Immature natural killer cell (primary cell): ENCODE measurements at regions not wholly inside any gene's neighbourhood (a gene's known extent, or its start where the extent isn't known, plus 50 kb on each side); places are given as distances from the start of the nearest gene placed in this dataset.

Experiments used
- DNase-seq, 3 donors: peaks; one replicate each; pipeline ENCODE4 v3.0.0; 2022; ENCODE audit warnings: mixed read lengths in 1 of 3
- H3K27ac Mint-ChIP-seq, 6 donors: one replicate each; pipeline ENCODE4 v1.8.0; 2020; ENCODE audit warnings: mixed read lengths in 6 of 6, mild to moderate bottlenecking in 5 of 6, inconsistent platforms in 4 of 6, moderate library complexity in 3 of 6
- H3K27me3 Mint-ChIP-seq, 3 donors: one replicate each; pipeline ENCODE4 v1.8.0; 2020 to 2021; ENCODE audit warnings: low read depth in 3 of 3, mild to moderate bottlenecking in 3 of 3, mixed read lengths in 3 of 3, moderate library complexity in 3 of 3, inconsistent platforms in 1 of 3
- H3K36me3 Mint-ChIP-seq, 3 donors: one replicate each; pipeline ENCODE4 v1.8.0; 2020; ENCODE audit warnings: mixed read lengths in 3 of 3, inconsistent platforms in 2 of 3, mild to moderate bottlenecking in 2 of 3
- H3K4me1 Mint-ChIP-seq, 2 donors: one replicate each; pipeline ENCODE4 v1.8.0; 2020; ENCODE audit warnings: inconsistent platforms in 2 of 2, mild to moderate bottlenecking in 2 of 2, mixed read lengths in 2 of 2, moderate library complexity in 1 of 2
- H3K4me3 Mint-ChIP-seq, 5 donors: one replicate each; pipeline ENCODE4 v1.8.0; 2020; ENCODE audit warnings: mild to moderate bottlenecking in 5 of 5, mixed read lengths in 5 of 5, inconsistent platforms in 3 of 5, moderate library complexity in 3 of 5
- H3K9me3 Mint-ChIP-seq, 6 donors: one replicate each; pipeline ENCODE4 v1.8.0; 2020; ENCODE audit warnings: mild to moderate bottlenecking in 6 of 6, mixed read lengths in 6 of 6, inconsistent platforms in 4 of 6, moderate library complexity in 3 of 6

GRCh38 chr14:30252783-30253674 is 305.9 kb upstream of the G2E3 start:
- H3K4me3 Mint-ChIP-seq, result no peak overlapping the region
- H3K27me3 Mint-ChIP-seq, result peaks cover 0 to 3% (median 2%) of the 10 kb centered on the region in 3 donors
- no peaks in the 10 kb centered on the region for H3K36me3 Mint-ChIP-seq
- peaks cover 8 to 26% (median 16%) of the 10 kb centered on the region in 6 donors for H3K9me3 Mint-ChIP-seq
- no peak overlapping the region for H3K27ac Mint-ChIP-seq
- no peaks in the 10 kb centered on the region for H3K4me1 Mint-ChIP-seq
- no peak for DNase-seq

GRCh38 chr14:30256627-30257026 is 302.3 kb upstream of the G2E3 start:
- peaks cover 8 to 39% (median 16%) of the 10 kb centered on the region in 6 donors for H3K9me3 Mint-ChIP-seq
- H3K4me1 Mint-ChIP-seq, result no peaks in the 10 kb centered on the region
- peaks cover 0 to 2% (median 2%) of the 10 kb centered on the region in 3 donors for H3K27me3 Mint-ChIP-seq
- no peaks in the 10 kb centered on the region for H3K36me3 Mint-ChIP-seq
- H3K4me3 Mint-ChIP-seq, result no peak overlapping the region
- H3K27ac Mint-ChIP-seq, result no peak overlapping the region
- DNase-seq, result no peak

- no peak for DNase-seq
- peaks cover 0 to 2% (median 2%) of the 10 kb centered on the region in 3 donors for H3K27me3 Mint-ChIP-seq
Observed at GRCh38 chr14:30257946-30258661, 300.9 kb upstream of the G2E3 start.

GRCh38 chr14:30260833-30261607 is 297.9 kb upstream of the G2E3 start:
- Mint-ChIP-seq H3K9me3 (peaks cover 2 to 31% (median 12%) of the 10 kb centered on the region in 6 donors), H3K4me1 (no peaks in the 10 kb centered on the region), H3K27ac (no peak overlapping the region), H3K36me3 (no peaks in the 10 kb centered on the region), H3K27me3 (peaks cover 0 to 5% (median 1%) of the 10 kb centered on the region in 3 donors), H3K4me3 (no peak overlapping the region)
- DNase-seq, result no peak

More at GRCh38 chr14:30257946-30258661, 300.9 kb upstream of the G2E3 start:
- no peak overlapping the region for H3K27ac Mint-ChIP-seq
- H3K4me1 Mint-ChIP-seq, result no peaks in the 10 kb centered on the region
- no peak overlapping the region for H3K4me3 Mint-ChIP-seq
- H3K9me3 Mint-ChIP-seq, result peaks cover 5 to 39% (median 16%) of the 10 kb centered on the region in 6 donors
- no peaks in the 10 kb centered on the region for H3K36me3 Mint-ChIP-seq

- Mint-ChIP-seq H3K9me3 (peaks cover 0 to 18% (median 4%) of the 10 kb centered on the region in 6 donors), H3K4me1 (no peaks in the 10 kb centered on the region), H3K27ac (no peak overlapping the region), H3K4me3 (no peak overlapping the region), H3K36me3 (no peaks in the 10 kb centered on the region), H3K27me3 (peaks cover 0 to 5% (median 0%) of the 10 kb centered on the region in 3 donors)
- no peak for DNase-seq
Observed at GRCh38 chr14:30264161-30264560, 294.8 kb upstream of the G2E3 start.

GRCh38 chr14:30266290-30266689 is 292.7 kb upstream of the G2E3 start:
- peaks cover 0 to 11% (median 3%) of the 10 kb centered on the region in 6 donors for H3K9me3 Mint-ChIP-seq
- no peak overlapping the region for H3K4me3 Mint-ChIP-seq
- H3K4me1 Mint-ChIP-seq, result peaks cover 0 to 5% of the 10 kb centered on the region in 2 donors
- no peak for DNase-seq
- peaks cover 0 to 3% (median 0%) of the 10 kb centered on the region in 3 donors for H3K36me3 Mint-ChIP-seq
- H3K27ac Mint-ChIP-seq, result no peak overlapping the region
- peaks cover 0 to 5% (median 0%) of the 10 kb centered on the region in 3 donors for H3K27me3 Mint-ChIP-seq

- Mint-ChIP-seq H3K4me1 (peaks cover 0 to 5% of the 10 kb centered on the region in 2 donors), H3K27me3 (peaks cover 0 to 5% (median 0%) of the 10 kb centered on the region in 3 donors), H3K27ac (no peak overlapping the region), H3K4me3 (no peak overlapping the region), H3K36me3 (peaks cover 0 to 3% (median 0%) of the 10 kb centered on the region in 3 donors), H3K9me3 (peaks cover 0 to 8% (median 3%) of the 10 kb centered on the region in 6 donors)
- DNase-seq, result no peak
Observed at GRCh38 chr14:30267141-30267540, 291.8 kb upstream of the G2E3 start.

GRCh38 chr14:30270200-30271161 is 288.5 kb upstream of the G2E3 start:
- Mint-ChIP-seq H3K36me3 (peaks cover 0 to 3% (median 0%) of the 10 kb centered on the region in 3 donors), H3K27ac (no peak overlapping the region), H3K4me3 (no peak overlapping the region), H3K9me3 (peaks cover 0 to 4% (median 0%) of the 10 kb centered on the region in 6 donors), H3K4me1 (peaks cover 0 to 5% of the 10 kb centered on the region in 2 donors), H3K27me3 (peaks cover 0 to 6% (median 0%) of the 10 kb centered on the region in 3 donors)
- DNase-seq, result no peak

GRCh38 chr14:30271811-30272323 is 287.1 kb upstream of the G2E3 start:
- no peak overlapping the region for H3K27ac Mint-ChIP-seq
- peaks cover 0 to 5% (median 2%) of the 10 kb centered on the region in 6 donors for H3K9me3 Mint-ChIP-seq
- no peak for DNase-seq
- peaks cover 0 to 4% (median 0%) of the 10 kb centered on the region in 3 donors for H3K27me3 Mint-ChIP-seq
- peaks cover 0 to 5% of the 10 kb centered on the region in 2 donors for H3K4me1 Mint-ChIP-seq
- H3K36me3 Mint-ChIP-seq, result peaks cover 0 to 3% (median 0%) of the 10 kb centered on the region in 3 donors
- H3K4me3 Mint-ChIP-seq, result no peak overlapping the region

- H3K4me3 Mint-ChIP-seq, result no peak overlapping the region
- no peak overlapping the region for H3K27ac Mint-ChIP-seq
- H3K36me3 Mint-ChIP-seq, result peaks cover 0 to 3% (median 0%) of the 10 kb centered on the region in 3 donors
- peaks cover 0 to 2% (median under 1%) of the 10 kb centered on the region in 3 donors for H3K27me3 Mint-ChIP-seq
- peaks cover 0 to 7% (median 2%) of the 10 kb centered on the region in 6 donors for H3K9me3 Mint-ChIP-seq
- peaks cover 0 to 5% of the 10 kb centered on the region in 2 donors for H3K4me1 Mint-ChIP-seq
- no peak for DNase-seq
Observed at GRCh38 chr14:30272848-30273832, 285.8 kb upstream of the G2E3 start.

GRCh38 chr14:30275604-30276003 is 283.4 kb upstream of the G2E3 start:
- peaks cover 0 to 9% (median 5%) of the 10 kb centered on the region in 6 donors for H3K9me3 Mint-ChIP-seq
- H3K4me1 Mint-ChIP-seq, result no peaks in the 10 kb centered on the region
- DNase-seq, result no peak
- no peak overlapping the region for H3K27ac Mint-ChIP-seq
- H3K27me3 Mint-ChIP-seq, result peaks cover 0 to 8% (median 3%) of the 10 kb centered on the region in 3 donors
- no peaks in the 10 kb centered on the region for H3K36me3 Mint-ChIP-seq
- H3K4me3 Mint-ChIP-seq, result no peak overlapping the region
